HG02571 (cell line): ENCODE measurements at regions not wholly inside any gene's neighbourhood (a gene's known extent, or its start where the extent isn't known, plus 50 kb on each side); places are given as distances from the start of the nearest gene placed in this dataset.

Source experiments
- ATAC-seq: cut with Tn5 transposase; IDR thresholded peaks from one replicate; pipeline ENCODE4 v1.9.1; 2021; ENCODE audit warnings: mild to moderate bottlenecking, moderate library complexity; ENCODE audit not compliant: unreplicated experiment

DNA sequence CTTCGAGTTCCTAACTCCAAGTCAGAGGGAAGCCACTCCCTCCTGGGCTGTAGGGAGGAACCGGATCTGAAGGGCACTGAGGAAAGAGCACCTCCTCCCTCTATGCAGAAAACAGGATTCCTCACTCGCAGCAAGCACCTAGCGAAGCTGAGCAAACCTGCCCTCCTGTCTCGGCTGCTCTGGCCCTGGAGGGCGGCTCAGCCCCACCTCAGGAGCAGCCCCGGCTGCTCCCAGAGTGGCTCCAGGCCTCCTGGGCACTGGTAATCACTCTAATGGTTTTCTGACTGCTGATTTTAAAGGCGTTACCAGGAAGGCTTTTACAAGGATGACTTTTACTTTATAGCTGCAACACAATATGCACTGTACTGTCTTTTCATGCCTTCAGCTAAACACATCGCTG lies 312.5 kb downstream of the TEX29 start:
- ATAC-seq, result no peak

DNA sequence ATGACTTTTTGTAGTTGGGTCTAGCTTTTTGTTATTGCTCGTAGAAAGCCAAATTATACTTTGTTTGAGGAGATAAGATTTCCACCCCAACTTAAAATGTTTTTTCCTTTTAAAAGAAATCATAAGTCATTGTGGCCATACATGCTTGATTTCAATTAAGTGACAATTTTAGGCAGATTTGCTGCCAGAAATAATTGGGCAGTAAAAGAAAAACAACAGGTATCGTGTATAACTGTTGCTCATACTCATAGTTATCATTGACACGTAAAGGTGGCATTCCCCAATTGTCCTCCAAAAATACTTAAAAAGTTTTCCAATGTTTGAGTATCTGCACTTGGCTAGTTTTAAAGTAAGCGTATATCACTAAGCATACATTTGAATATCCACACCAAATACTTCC lies 313.0 kb downstream of the TEX29 start:
- ATAC-seq, result no peak

DNA sequence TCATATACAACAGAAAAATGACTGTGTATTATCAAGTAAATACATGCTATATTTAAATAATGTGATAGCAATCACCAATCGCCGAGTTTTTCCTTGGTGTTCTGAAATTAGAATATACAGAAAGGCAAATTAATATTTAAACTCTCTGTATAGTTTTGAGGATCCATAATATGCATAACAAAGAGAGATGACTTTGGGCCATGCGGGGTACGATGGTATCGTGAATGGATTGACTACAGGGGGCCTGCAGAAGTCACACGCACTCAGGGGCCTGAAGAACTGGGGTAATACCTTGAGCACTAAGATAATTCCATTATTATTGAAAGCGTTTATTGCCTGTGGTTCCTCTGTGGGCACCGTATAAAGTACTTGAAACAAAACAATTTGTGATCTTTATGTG lies 314.0 kb downstream of the TEX29 start:
- no peak for ATAC-seq

DNA sequence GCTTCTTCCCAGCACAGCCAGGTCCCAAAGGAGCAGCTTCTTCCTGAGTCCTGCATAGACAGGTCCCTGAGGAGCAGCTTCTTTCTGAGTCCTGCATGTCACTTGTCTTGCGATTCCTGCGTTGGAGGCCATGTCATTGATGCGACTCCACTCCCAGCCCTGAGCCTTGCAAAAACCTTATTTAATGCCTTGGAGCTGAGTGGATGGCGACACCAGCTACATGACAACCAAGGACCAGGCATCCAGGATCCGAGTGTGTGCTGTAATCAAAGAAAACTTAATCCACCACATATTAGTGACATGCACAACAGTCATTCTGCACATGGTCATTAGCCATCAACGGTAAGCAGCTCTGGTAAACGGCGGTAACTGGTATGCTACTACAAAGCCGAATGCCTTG lies 315.8 kb downstream of the TEX29 start:
- ATAC-seq, result no peak

DNA sequence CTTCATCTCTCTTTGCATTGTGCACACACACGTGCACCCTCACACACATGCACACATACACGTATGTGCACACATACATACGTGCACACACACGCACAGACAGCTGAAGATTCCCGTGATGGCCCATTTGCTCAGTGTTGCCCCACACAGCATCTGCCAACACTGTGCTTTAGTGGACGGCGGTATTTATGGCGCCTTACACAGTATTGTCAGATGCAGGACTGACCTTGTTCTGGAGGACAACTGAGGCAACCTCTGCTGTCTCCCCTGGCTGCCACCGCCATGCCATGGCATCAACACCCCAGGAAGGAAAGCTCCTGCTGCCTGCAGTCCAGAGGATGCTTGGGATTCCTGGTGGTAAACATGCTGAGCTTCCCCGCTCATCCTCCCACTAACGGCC lies 316.4 kb downstream of the TEX29 start:
- no peak for ATAC-seq

DNA sequence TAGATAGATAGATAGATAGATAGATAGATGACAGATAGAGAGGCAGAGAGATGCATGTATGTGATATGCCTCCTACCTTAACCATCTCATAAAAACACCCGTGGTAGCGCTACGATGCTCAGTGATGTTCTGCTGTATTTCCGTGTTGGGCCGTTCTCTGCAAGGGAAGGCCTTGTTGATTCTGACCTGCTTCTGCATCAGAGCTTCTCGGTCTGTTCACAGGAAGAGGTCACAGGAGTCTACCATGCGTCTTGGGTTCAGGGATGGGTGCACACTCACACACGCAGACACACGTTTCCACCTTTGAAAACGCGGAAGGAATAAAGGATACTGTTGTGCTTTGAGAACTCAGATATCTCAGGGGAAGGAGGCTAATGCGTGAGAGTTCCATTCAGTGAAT lies 316.9 kb downstream of the TEX29 start:
- ATAC-seq, result no peak

DNA sequence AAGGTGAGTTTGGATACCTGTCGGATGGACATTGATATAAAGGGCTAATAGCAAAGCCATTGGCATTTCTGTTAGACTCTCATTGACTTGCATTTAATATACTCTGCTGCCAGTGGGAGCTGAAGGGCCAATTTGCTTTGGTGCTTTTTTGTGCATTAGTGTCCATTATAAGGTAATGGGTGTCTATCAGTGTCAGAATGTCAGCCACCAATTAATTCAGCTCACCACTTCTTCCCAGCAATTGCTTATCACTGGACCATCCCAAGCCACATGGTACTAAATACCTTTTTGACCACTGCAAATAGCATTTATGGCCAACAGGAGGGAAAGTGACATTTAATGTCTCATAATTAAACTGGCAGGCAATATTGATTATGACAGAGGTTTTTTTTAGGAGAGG lies 317.8 kb downstream of the TEX29 start:
- no peak for ATAC-seq

DNA sequence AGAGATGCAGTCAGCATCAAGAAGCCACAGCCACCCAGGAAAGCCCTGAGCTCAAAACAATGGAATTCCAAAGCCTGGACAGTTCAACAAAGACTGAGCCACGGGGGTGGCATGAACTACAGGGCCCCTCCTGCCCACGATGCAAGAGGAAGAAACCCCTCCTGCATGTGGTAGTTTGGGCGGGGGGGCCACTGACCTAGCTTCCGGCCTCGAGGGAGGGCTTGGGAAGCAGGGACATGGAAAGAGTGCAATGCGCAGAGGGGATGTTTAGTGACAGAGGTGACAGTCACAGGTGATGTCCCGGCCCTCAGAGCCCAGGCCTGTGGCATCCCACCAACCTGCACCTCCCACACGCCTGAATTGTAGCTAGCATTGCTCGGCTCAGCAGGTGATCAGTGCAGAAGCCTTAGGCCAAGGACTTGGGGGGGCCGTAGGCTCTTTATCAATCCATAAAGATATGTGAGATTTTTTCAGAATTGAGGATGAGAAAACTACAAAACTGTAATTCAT lies 318.8 kb downstream of the TEX29 start:
- no peak for ATAC-seq

DNA sequence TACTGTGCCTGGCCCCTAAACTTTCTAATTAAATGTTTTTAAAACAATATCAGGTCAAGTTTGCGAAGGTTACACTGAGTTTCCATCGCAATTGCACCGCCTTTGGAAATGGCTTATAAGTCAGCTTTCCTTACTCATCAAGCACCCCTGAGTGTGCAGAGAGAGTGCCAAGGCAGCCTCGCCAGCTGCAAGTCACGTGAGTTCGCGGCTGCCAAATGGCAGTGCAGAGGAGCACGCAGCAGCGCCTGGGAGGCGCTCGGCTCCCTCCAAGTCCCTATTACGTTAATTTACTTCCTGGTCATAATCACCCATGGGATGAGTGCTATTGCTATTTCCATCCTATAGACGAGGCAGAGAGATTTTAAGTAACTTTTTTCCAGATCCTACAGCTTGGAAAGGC lies 319.6 kb downstream of the TEX29 start:
- no peak for ATAC-seq

DNA sequence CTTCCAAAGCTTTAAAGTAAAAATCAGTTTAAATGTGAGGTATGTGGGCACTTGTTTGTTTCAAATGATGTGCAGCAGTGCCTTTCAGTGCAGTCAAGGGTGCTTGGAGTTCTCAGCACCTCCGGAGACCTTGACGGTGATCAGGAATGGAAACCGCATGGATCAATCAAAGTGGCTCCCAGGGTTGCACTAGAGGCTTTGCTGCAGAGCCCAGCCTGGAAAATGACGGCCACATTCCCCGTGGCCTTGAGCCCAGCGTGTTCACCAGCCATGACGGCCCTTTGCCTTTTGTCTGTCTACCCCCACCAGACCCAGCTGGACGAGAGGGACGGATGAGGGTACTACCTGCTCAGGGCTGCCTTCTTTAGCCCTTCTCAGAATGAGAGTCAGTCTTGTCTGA lies 320.0 kb downstream of the TEX29 start:
- ATAC-seq, result no peak

DNA sequence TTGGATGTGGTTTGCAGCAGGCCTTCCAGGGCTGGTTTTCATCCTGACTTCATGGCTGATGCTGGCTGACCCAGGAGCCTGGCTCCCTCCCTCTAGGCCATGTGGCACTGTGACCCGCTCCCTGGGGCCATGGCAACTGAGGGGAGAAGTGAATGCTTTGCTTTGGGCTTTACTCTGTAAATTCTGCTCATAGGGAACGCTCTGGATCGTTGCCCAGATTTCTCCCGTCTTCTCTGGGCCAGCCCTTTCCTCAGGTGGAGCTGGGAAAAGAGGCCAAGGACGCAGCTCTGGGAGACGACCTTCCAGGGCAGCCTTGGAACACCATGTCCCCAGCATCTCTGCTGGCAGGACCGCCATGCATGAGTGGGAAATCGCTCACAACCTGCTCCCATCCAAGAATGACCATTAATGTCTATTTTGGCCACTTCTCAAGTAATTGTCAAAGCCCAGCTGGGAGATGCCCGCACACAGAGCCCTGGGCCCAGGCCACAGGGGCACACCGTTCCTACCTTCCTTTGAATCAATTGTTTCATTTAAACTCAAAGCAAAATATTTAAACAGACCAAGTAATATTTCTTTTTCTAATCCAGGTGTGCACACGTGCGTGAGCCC lies 321.8 kb downstream of the TEX29 start:
- no peak for ATAC-seq

DNA sequence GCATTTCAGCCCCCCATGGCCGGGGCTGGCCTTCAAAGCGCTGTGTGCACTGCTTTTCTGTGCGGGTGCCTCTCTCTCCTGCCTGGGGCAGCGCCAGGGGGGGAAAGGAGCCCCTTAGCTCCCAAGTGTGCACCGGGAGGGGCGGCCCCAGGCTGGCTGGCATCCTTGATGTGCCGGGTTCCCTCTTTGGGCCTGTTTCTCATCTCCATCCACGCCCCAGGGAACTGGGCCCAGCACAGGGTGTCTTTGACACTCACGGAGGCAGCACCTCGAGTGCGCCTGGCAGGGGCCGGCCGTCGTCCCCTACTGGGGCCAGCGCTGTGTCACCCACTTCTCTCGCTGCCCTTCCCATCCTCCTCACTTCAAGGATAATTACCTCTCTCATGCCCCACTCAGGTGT lies 324.3 kb downstream of the TEX29 start:
- no peak for ATAC-seq

DNA sequence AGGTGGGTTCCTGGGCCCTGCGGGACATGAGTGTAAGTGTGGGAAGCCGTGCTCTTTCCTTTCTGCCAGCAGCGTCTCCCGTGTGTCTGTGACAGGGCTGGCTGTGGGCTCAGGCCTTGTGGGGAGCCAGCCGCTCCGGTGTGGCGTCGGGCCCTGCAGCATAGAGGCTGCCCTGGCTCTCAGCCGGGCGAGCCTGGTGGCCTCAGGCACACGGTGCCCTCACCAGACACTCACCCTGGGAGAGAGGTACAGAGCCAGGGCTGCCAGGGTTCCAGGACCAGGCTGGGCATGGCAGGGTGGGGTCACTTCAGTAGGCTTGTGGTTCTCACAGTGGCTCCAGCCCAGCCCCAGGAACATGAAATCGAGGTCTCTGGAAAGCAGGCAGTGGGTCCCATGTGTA lies 324.8 kb downstream of the TEX29 start:
- ATAC-seq, result no peak

DNA sequence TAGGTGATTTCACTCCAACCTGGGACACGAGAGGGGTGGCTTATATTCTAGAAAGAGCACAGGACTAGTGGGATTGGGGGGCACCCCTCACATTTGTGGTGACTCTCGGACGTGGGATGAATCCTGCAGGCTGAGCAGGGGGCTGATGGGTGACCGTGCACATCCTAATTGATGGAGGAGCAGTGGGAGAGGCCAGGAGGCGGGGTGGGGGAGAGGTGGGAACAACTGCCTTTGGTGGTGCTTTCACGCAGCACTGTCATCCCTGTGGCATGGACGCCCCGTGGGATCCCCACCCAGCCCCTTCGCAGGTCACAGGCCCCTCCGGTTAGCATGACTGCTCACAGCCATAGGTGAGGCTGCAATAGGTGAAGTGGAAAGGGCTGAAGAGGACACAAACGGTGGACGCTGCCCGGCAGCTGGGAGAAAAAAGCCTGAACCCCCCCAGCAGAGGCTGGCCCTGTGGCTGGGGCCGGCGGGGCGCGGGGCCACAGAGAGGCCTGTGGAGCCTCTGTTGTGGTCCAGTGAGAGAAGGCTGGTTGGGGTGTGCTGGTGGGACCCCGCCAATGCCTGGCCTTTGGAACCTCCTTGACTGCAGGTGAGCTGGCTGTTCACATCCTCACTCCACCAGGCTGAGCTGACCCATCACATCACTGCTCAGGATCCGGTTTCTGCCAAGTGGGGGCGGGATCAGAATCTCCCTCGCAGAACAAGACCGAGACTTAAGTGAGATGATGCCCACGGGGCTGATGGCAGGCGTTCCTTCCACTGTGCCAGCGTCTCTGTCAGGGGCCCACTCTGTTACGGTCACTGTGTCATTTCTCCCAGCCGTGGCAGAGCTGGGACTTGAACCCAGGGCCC lies 325.4 kb downstream of the TEX29 start:
- no peak for ATAC-seq

DNA sequence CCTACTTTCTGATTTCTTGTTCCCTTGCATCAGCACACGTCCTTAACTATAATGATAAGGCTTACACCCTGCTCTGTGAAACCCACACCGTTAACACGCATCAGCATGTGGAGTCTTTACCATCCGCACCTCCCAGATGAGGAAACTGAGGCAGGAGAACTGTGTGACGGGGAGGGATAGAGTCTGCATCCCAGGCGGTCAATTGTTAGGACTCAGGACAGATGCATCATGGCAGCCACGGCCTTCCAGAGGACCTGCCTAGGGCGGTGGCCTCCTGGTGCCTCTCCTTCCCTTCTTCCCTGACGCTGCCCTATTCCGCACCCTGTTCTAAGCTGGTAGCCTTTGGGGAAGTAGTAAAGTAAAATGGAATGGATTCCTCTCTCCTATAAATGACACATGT lies 326.0 kb downstream of the TEX29 start:
- ATAC-seq, result no peak

DNA sequence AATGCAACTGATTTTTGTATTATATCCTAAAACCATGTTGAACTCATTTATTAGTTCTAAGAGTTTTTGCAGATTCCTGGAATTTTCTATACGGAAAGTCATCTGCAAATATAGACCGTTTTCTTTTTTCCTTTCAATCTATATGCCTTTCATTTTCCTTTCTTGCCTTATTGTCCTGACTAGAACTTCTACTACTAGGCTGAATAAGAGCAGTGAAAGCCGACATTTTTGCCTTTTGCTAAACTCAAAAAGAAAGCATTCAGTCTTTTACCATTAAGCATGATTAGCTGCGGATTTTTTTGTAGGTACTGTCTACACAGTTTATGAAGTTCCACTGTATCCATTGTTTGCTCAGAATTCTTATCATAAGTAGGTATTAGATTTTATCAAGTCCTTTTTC lies 328.4 kb downstream of the TEX29 start:
- no peak for ATAC-seq

DNA sequence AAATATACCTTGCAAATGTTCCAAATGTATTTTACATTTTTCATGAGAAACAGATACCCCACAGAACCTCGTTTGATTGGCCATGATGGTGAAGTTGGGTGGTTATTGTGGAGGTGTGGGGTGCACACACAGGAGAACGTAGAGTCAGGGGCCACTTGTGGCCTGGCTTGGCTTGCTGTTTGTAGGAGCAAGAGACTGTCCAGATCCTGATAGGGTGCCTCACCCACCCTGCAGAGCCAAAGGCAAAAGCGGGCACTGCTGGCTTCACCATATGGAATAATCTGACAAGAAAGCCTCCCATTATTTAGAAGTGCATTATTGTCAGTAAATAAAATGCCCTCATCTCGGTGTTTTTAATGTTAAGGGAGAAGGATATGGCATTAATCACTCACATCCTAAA lies 330.2 kb downstream of the TEX29 start:
- ATAC-seq, result no peak

DNA sequence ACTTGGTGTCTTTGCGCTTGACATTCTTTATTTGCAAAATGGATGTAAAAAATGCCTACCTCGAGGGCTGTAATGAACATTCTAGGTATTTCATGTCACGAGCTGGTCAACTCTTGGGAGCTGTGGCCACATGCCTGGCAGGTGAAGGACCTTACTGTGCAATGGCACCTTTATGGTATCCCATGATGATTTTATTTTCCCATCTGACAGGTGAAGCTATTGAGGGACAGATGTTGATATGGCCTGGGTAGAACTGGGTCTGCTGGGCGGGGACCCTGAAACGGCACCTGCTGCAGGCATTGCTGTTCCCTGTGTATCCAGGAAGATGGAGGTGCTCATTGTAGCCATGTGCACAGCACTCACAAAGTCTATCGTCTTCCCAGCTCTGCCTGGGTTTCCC lies 332.2 kb downstream of the TEX29 start:
- no peak for ATAC-seq

DNA sequence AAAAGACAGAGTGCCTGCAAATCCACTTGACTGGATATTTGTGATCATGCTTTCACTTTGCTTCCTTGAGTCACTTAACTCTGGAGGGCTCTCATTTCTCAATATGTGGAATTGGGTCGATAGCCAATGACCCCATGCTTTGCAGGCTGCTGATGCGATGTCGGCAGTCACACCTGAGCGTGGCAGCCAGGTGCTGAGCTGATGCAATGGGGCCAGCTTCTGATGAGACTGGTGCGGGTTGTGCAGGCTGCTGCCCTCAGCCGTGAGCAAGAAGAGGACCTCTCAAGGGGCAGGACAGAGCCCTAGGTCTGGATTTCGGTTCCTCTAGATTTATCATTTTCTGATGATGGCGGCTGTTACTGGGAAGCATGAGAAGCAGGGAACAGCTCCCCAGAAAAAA lies 334.1 kb downstream of the TEX29 start:
- no peak for ATAC-seq

DNA sequence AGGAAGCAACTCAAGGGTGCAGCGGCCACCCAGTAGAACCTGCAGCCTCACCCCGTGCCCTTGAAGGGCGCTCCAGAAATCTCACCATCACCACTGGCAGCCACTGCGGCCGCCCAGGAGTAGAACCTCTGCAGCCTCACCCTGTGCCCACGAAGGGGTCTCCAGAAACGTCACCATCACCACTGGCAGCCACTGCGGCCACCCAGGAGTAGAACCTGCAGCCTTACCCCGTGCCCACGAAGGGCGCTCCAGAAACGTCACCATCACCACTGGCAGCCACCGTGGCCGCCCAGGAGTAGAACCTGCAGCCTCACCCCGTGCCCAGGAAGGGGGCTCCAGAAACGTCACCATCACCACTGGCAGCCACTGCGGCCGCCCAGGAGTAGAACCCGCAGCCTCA lies 336.0 kb downstream of the TEX29 start:
- ATAC-seq, result no peak

DNA sequence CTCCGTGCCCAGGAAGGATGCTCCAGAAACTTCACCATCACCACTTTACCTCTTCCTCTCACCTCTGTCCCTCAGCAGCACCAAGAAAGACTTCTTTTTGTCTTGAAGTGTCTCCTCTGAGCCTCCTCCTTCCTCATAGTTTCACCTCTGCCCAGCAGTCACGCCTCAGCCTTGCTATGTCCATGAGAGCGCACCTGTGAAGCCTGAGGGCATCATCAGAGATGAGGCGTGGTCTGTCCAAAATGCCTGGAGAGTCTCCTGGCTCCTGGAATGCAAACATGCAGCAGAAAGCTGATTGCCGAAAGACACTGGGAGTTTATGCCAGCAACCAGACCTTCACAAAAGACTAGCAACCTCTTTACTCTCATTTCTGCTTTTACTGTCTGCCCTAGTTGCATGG lies 336.6 kb downstream of the TEX29 start:
- ATAC-seq, result no peak
